Lower leg skin (tissue), 3 donors: ENCODE measurements at regions not wholly inside any gene's neighbourhood (a gene's known extent, or its start where the extent isn't known, plus 50 kb on each side); places are given as distances from the start of the nearest gene placed in this dataset.

Experiments used
- POLR2A ChIP-seq, 2 donors: fragments of 450-650 bp; IDR thresholded peaks; one replicate each; pipeline ENCODE4 v1.6.1; 2016 to 2017; ENCODE audit warnings: antibody characterized with exemption in 2 of 2, mild to moderate bottlenecking in 1 of 2, moderate library complexity in 1 of 2
- TF ChIP-seq, protein P1 (sequence below), 3 donors: fragments of 450-650 bp; IDR thresholded peaks; one replicate each; pipeline ENCODE4 v1.5.1; 2016; ENCODE audit warnings: antibody characterized with exemption in 3 of 3, mild to moderate bottlenecking in 3 of 3, moderate library complexity in 2 of 3

DNA sequence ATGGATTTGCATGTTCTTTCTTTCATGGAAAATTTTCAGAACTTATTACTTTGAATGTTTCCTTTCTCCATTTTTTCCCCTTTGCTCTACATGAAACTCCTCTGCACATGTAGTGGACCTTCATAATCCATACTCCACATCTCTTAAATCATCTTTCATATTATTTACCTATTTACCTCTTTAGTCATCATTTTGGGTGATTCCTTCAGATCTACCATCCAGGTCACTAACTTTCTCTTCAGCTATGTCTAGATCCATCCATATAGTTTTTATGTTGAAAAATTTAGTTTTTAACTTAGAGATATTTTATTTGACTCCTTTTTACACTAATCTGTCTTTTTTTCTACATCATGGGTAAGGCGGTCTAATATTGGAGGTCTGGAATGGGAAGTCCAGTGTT, 586.6 kb downstream of the NR2F1-AS1 start:
- TF ChIP-seq POLR2A (IDR thresholded peaks at IDR 0.05): no peak
- TF ChIP-seq, protein P1, sequence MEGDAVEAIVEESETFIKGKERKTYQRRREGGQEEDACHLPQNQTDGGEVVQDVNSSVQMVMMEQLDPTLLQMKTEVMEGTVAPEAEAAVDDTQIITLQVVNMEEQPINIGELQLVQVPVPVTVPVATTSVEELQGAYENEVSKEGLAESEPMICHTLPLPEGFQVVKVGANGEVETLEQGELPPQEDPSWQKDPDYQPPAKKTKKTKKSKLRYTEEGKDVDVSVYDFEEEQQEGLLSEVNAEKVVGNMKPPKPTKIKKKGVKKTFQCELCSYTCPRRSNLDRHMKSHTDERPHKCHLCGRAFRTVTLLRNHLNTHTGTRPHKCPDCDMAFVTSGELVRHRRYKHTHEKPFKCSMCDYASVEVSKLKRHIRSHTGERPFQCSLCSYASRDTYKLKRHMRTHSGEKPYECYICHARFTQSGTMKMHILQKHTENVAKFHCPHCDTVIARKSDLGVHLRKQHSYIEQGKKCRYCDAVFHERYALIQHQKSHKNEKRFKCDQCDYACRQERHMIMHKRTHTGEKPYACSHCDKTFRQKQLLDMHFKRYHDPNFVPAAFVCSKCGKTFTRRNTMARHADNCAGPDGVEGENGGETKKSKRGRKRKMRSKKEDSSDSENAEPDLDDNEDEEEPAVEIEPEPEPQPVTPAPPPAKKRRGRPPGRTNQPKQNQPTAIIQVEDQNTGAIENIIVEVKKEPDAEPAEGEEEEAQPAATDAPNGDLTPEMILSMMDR (IDR thresholded peaks at IDR 0.05): no peak
